H1 (cell line): ENCODE measurements at regions not wholly inside any gene's neighbourhood (a gene's known extent, or its start where the extent isn't known, plus 50 kb on each side); places are given as distances from the start of the nearest gene placed in this dataset.

Source experiments
- CBX5 ChIP-seq: fragments of 300-800, 300-1000 bp; sonication (generic); IDR thresholded peaks from 2 replicates; pipeline ENCODE4 v1.7.1; 2016; ENCODE audit warnings: antibody characterized with exemption, low read length, low read depth
- CEBPB ChIP-seq: IDR thresholded peaks from 2 replicates; pipeline ENCODE4 v1.6.1; 2012; ENCODE audit warnings: low read depth, low read length
- EZH2 ChIP-seq: fragments of 200-600 bp; sonication (generic); IDR thresholded peaks from 2 replicates; pipeline ENCODE4 v1.7.1; 2012; ENCODE audit warnings: low read depth, mild to moderate bottlenecking, moderate library complexity, low read length, inconsistent platforms; ENCODE audit not compliant: severe bottlenecking
- POLR2A ChIP-seq, 2 experiments: IDR thresholded peaks; 1 replicate in 1 of 2; 2 replicates in 1 of 2; pipeline ENCODE4 v1.6.1; 2011; ENCODE audit warnings: low read depth in 2 of 2, low read length in 2 of 2, mild to moderate bottlenecking in 2 of 2; ENCODE audit errors: control extremely low read depth in 1 of 2
- POLR2AphosphoS5 ChIP-seq: IDR thresholded peaks from 2 replicates; pipeline ENCODE4 v1.6.1; 2011; ENCODE audit warnings: low read depth, low read length
- RXRA ChIP-seq: IDR thresholded peaks from 2 replicates; pipeline ENCODE4 v1.6.1; 2011; ENCODE audit warnings: low read depth, mild to moderate bottlenecking, low read length, moderate library complexity; ENCODE audit not compliant: insufficient read depth
- SAP30 ChIP-seq: fragments of 300-600 bp; sonication (generic); IDR thresholded peaks from 2 replicates; pipeline ENCODE4 v1.7.1; 2012; ENCODE audit warnings: low read length, moderate library complexity, mild to moderate bottlenecking, inconsistent platforms; ENCODE audit not compliant: insufficient read depth, insufficient replicate concordance
- SP4 ChIP-seq: IDR thresholded peaks from 2 replicates; pipeline ENCODE4 v1.6.1; 2012; ENCODE audit warnings: low read length, inconsistent platforms
- SRF ChIP-seq: IDR thresholded peaks from 2 replicates; pipeline ENCODE4 v1.6.1; 2011; ENCODE audit warnings: mild to moderate bottlenecking, low read depth, low read length, moderate library complexity
- TCF12 ChIP-seq: IDR thresholded peaks from 2 replicates; pipeline ENCODE4 v1.6.1; 2011; ENCODE audit warnings: low read depth, mild to moderate bottlenecking, low read length
- YY1 ChIP-seq: IDR thresholded peaks from 2 replicates; pipeline ENCODE4 v1.6.1; 2011; ENCODE audit warnings: low read depth, mild to moderate bottlenecking, low read length
- TF ChIP-seq, protein P1 (sequence below), 3 experiments: IDR thresholded peaks; 1 replicate in 2 of 3; 2 replicates in 1 of 3; pipeline versions ENCODE4 v1.5.1 to v1.6.1; 2011; ENCODE audit warnings: low read length in 3 of 3, mild to moderate bottlenecking in 3 of 3, inconsistent platforms in 2 of 3, low read depth in 1 of 3, moderate library complexity in 1 of 3; ENCODE audit not compliant: insufficient read depth in 1 of 3; ENCODE audit errors: control extremely low read depth in 1 of 3
- TF ChIP-seq, protein P2 (sequence below): IDR thresholded peaks from 2 replicates; pipeline ENCODE4 v1.6.1; 2011; ENCODE audit warnings: low read length, improper control_type of control experiment
- TF ChIP-seq, protein P3 (sequence below): IDR thresholded peaks from 2 replicates; pipeline ENCODE4 v1.6.1; 2012; ENCODE audit warnings: inconsistent platforms

DNA sequence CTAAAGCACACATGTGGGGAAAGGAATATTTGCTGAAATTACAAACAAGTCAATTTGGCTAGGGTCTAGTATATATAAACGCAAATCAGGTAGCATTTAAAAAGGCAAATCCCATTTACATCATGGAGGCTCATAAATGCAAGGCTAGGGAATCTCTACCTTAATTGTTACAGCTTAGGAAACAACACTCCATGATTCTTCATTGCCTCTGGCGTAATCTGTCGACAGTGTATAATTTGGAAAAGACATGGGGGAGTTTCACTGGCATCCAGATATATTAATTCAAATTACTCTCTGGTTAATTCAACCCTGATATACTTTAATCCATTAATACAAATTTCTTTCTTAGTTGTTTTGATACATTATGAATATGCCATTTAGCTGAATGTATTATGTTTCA, 1630.2 kb upstream of the FLRT2 start:
- TF ChIP-seq, protein P1, sequence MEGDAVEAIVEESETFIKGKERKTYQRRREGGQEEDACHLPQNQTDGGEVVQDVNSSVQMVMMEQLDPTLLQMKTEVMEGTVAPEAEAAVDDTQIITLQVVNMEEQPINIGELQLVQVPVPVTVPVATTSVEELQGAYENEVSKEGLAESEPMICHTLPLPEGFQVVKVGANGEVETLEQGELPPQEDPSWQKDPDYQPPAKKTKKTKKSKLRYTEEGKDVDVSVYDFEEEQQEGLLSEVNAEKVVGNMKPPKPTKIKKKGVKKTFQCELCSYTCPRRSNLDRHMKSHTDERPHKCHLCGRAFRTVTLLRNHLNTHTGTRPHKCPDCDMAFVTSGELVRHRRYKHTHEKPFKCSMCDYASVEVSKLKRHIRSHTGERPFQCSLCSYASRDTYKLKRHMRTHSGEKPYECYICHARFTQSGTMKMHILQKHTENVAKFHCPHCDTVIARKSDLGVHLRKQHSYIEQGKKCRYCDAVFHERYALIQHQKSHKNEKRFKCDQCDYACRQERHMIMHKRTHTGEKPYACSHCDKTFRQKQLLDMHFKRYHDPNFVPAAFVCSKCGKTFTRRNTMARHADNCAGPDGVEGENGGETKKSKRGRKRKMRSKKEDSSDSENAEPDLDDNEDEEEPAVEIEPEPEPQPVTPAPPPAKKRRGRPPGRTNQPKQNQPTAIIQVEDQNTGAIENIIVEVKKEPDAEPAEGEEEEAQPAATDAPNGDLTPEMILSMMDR (IDR thresholded peaks at IDR 0.05; ENCODE audit: control extremely low read depth in 1 of 3, insufficient read depth in 1 of 3, low read depth in 1 of 3, low read length in 3 of 3), result no peak
- no peak for TF ChIP-seq YY1
- no peak for TF ChIP-seq EZH2
- TF ChIP-seq, protein P2, sequence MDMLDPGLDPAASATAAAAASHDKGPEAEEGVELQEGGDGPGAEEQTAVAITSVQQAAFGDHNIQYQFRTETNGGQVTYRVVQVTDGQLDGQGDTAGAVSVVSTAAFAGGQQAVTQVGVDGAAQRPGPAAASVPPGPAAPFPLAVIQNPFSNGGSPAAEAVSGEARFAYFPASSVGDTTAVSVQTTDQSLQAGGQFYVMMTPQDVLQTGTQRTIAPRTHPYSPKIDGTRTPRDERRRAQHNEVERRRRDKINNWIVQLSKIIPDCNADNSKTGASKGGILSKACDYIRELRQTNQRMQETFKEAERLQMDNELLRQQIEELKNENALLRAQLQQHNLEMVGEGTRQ, result no peak
- TF ChIP-seq POLR2A (IDR thresholded peaks at IDR 0.05; ENCODE audit: control extremely low read depth in 1 of 2, low read depth in 2 of 2, low read length in 2 of 2), result no peak
- TF ChIP-seq SP4, result no peak
- no peak for TF ChIP-seq CBX5
- no peak for TF ChIP-seq CEBPB
- TF ChIP-seq TCF12, result no peak
- no peak for TF ChIP-seq SAP30
- no peak for TF ChIP-seq POLR2AphosphoS5
- TF ChIP-seq, protein P3, sequence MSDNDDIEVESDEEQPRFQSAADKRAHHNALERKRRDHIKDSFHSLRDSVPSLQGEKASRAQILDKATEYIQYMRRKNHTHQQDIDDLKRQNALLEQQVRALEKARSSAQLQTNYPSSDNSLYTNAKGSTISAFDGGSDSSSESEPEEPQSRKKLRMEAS, result no peak
- TF ChIP-seq SRF, result no peak
- no peak for TF ChIP-seq RXRA
